ENCODE measurements at regions not wholly inside any gene's neighbourhood (a gene's known extent, or its start where the extent isn't known, plus 50 kb on each side); places are given as distances from the start of the nearest gene placed in this dataset.
"Not testable (repeated sequence)": the region's sequence is repeated elsewhere in the genome, so short reads cannot be mapped to it uniquely, and the experiment has no call there.

DNA sequence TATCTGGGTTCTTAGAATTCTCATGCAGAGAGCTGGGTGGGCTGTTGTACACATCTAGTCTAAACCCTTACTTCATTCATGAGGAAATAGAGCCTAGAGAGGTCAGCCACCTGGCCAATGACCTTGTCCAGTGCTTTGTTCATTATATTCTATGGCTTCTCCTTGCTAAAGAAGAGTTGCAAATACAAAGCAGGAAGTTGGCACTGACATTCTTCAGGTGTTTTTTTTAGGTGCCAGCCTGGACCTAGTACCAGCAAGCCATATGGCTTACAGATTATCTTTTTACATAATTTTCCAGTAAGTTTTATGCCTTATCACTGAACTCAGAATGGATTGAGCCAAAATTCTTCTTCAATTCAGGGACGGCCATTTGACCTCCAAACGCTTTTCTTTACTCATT is 54.7 kb upstream of the PGM2 start:
- DNase-seq (ENCODE audit: low spot score) = no peak

GRCh38 chr4:37770016-37770415 is 56.5 kb upstream of the PGM2 start:
- no peak for DNase-seq (ENCODE audit: low spot score)

DNA sequence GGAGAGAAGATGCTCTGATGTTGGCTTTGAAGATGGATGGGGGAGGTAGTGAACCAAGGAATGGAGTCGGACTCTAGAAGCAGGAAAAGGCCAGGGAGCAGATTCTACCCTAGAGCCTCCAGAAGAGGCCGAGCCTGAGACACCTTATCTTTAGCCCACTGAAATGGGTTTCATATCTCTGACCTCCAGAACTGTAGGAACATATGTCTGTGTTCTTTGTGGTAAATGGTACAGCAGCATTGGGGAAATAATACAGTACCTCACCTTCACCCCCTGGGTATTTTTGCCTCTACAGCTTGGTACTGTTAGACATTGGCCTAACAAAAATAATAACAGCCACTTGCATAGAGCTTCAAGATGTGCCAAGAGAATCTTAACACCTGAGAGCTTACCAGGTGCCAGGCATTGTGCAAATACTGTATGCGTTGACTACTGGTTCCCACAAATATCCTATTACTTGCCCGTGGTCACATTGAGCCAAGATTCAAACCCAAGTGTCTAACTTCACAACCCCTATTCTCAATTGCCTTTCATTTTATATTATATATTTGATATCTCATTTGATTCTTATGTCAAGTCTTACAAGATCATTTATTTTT is 57.0 kb upstream of the PGM2 start:
- DNase-seq (ENCODE audit: low spot score) = no peak

- peak; percentile 14 for DNase-seq (ENCODE audit: low spot score)
Measured at GRCh38 chr4:37767546-37767945, 58.9 kb upstream of the PGM2 start.

DNA sequence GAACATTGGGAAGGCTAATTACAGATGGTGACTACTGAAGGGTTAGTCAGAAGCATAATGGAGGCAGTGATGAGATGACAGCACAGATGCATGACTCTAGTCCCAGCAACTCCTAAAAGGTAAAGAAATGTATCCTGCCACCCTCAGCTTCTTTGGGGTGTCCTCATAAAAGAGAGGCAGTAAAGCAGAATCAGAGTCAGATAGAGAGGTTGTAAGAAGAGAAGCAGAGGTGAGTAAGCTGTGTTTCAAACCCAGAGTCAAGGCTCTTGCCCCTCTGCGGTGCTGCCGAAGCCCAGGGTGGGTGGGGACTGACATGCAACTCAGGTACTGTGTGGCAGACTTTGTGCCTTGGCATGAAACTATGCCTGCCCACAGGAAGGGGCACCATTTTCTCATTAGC is 59.5 kb upstream of the PGM2 start:
- no peak for DNase-seq (ENCODE audit: low spot score)

- DNase-seq (ENCODE audit: low spot score) = no peak
Measured at GRCh38 chr4:37765741-37766140, 60.7 kb upstream of the PGM2 start.

- DNase-seq (ENCODE audit: low spot score) = no peak
Measured at GRCh38 chr4:37763831-37764230, 62.7 kb upstream of the PGM2 start.

DNA sequence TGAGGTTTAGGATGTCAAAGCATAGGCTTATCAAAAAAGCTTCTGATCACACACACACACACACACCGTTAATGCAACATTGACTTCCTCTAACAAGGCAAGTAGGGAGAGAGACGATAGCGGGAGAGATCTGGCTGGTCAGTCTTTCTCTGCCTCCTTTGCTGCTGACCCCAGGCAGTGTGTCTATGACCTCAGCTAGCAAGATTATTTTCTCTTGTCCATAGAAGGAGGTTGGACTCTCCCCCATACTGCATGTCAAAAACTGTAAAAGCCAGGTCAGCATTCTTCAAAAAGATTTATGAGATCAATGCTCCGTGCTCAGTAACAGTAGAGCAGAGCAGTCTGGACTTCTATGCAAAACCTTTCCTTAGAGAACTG is 63.5 kb upstream of the PGM2 start:
- no peak for DNase-seq (ENCODE audit: low spot score)

DNA sequence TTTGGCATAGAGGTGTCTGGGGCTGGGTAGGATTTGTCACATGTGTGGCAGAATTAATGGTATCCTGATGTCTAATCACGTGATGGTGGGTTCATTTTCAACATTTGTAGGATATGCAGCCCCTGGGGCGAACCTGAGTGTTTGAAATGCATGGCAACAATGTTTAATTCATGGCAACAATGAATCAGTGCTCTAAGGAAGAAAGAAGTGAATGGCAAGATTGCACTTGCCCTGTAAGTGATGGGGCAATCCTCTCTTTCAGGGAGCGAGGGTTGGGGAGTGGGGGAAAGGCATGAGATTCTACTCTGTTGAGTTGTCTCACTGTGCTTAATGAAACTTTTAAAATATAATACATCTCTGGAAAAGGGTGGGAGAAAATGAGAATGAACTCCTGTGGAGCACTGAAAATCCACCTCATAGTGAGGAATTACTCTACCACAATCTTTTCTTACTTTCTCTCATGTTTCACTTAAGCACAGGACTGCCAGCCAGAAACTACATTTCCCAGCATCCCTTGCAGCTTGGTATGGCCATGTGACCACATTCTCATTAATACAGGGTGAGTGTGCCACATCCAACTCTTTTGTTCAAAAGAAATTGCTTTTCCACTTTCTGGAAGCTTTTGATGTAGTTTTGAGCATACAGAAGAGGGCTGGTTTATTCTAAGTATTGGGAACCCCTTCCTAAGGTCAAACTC is 64.0 kb upstream of the PGM2 start:
- DNase-seq (ENCODE audit: low spot score) = peak; percentile 7

DNA sequence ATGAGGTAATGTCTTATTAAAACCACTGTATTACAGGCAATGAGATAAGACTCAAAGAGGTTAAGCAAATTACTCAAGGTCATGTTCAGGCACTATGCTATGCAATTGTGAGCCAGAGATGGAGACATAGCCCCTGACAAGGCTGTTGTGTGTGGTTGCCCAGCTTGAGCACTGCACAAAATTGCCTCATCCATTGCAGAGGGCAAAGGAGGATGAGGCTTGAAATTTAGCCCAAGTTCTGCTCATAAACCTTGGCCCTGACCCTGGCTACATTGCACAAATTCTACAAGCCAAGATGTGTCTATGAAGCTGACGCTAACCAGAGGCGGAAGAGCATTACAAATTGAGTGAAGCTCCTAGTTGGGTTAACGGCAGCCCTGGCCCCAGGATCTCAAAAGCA is 65.6 kb upstream of the PGM2 start:
- DNase-seq (ENCODE audit: low spot score) = no peak

DNA sequence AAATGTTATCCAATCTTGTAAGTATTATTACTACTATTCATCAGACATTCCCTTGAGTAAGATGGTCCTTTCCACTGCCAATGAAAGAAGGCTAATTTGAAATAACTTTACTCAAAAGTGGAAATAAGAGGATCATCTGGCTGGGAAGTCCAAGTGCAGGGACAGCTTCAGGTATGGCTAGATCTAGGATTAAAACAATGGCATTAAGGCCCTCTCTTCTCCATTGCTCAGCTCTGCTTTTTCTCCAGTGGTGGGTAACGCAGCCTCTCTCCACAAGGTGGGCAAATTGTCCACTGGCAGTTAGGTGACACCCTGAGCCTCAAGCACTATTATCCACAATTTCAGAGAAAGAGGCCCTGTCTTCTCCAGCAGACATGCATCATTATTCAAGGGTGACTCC is 66.7 kb upstream of the PGM2 start:
- DNase-seq (ENCODE audit: low spot score) = no peak

DNA sequence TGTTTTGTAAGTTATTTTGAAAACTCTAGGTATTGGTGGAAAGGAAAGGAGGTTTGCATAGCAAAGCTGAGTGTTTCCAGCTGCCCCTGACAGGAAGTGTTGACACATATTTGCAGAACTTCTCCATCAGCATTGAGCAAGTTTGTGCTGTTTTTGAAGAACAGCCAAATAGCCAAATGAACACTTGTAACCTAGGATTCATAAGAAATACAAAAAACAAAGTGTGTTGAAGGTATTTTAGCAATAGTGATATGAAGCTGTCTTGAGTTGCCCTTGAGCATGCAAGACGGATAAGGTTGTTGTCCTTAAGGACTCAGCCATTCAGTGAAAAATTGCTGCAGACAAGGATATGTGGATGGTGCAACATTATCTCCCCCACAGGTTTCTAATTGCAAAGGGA is 68.3 kb upstream of the PGM2 start:
- no peak for DNase-seq (ENCODE audit: low spot score)

GRCh38 chr4:37757761-37758160 is 68.7 kb upstream of the PGM2 start:
- no peak for DNase-seq (ENCODE audit: low spot score)

- no peak for DNase-seq (ENCODE audit: low spot score)
Measured at GRCh38 chr4:37757121-37757520, 69.4 kb upstream of the PGM2 start.

- no peak for DNase-seq (ENCODE audit: low spot score)
Measured at GRCh38 chr4:37754410-37755185, 68.4 kb upstream of the RELL1 start.

- DNase-seq (ENCODE audit: low spot score) = no peak
Measured at GRCh38 chr4:37749398-37749988, 63.3 kb upstream of the RELL1 start.

DNA sequence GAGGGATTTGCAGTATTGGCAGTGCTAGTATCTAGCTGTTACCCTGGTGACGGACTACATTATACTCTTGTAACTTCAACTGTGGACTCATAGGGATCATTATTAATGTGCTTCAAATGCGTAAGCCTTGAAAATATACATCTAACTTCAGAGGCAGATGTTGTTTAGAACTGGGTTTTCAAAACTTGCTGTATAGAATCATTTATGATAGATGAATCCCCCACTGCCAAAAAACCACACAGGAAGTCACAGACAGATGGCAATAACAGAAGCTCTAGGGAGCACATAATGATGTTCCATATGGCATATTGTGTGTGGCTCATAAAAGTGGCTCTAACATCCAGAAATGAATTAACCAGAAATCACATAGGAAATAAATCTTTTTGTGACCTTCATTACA is 62.3 kb upstream of the RELL1 start:
- DNase-seq (ENCODE audit: low spot score) = no peak

- no peak for DNase-seq (ENCODE audit: low spot score)
Measured at GRCh38 chr4:37747772-37748330, 61.7 kb upstream of the RELL1 start.

- DNase-seq (ENCODE audit: low spot score) = not testable (repeated sequence)
Measured at GRCh38 chr4:37746852-37747251, 60.7 kb upstream of the RELL1 start.

DNA sequence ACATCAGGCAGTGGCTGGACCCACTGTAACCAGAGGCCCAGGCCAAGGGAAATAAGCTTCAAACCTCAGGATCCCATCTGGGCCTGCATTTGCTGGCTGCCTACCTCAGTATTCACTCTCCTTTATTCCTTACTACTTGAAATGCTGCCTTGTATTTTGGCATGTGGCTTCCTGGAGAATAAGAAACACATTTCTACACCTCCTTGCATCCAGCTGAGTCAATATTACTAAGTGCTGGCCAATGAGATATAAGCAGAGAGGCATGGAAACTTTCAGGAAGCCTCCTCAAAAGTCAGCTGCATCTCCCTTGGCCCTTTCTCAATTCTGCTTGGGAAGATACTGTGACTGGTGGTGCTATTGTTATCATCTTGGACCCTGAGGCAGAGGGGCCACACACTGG is 59.8 kb upstream of the RELL1 start:
- DNase-seq (ENCODE audit: low spot score) = no peak

DNA sequence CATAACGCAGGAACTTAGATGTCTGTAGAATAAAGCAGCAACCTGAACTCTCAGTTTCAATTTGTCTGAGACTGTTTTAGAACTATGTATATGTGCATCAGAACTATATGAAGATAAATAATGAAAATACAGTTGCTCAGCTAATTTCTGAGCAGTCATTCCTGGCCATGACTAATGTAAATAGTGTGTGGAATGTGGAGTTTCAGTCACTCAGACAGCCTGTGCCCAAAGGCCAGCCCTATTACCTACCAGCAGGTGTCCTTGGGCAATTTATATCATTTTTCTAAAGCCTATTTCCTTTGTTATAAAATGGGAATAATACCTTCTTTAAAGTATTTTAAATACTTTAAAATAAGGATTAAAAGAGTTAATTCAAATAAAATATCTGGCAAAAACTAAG is 56.0 kb upstream of the RELL1 start:
- DNase-seq (ENCODE audit: low spot score) = no peak

DNA sequence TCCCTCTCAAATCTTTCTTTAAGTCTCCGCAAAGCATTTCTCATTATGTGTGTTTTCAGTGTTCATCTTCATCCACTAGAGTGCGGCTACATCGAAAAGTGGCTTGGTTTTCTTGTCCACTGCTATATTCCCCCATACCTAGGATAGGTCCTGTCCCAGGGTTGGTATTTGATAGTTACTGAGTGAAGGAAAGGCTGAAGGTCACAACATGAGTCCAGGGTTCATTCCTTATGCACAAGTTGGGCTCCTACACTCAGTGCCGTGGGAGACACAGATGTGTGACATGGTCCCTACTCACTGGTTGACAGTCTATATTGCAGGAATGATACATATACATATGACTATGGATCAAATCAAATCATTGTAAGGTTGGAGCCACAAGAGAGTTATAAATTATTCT is 55.4 kb upstream of the RELL1 start:
- DNase-seq (ENCODE audit: low spot score) = no peak

DNA sequence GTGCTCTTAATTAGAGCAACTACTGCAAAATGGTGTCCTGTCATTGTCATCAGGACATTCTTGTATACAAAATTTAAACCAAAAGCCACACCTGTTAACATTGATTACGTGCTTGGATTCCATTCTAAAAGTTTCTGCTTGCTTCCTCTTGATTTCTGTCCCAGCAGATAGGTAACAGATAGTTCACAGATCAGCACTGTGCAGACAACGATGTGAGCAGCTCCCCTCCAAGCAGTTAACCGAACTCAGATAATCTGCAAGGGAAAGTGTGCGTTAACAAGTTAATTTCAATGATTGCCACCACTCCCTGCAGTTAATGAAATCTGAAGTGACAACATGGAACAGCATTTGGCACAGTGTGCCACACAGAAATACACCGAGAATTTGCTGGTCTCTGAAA is 54.4 kb upstream of the RELL1 start:
- DNase-seq (ENCODE audit: low spot score) = no peak

Data from SW480 (cell line).